ENCODE measurements at regions not wholly inside any gene's neighbourhood (a gene's known extent, or its start where the extent isn't known, plus 50 kb on each side); places are given as distances from the start of the nearest gene placed in this dataset.

DNA sequence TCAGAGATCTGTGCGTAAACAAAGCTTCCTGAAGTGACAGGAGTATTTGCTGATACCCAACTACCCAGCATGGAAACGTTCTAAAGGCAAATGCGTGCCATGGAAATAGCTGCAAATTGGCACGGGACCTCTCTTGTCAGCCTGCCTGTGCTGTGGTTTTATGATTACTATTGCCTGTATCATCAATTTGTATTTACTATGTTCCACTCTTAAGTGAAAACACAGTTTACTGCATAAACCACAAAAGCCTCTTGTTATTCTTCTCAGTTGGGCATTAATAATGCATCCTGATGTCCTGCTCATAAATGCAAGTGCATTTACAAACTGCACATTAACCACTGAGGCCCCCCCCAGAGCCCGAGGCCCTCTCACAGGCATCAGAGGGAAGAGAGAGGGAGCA lies 196.6 kb upstream of the SLC35G4 start:
- TF ChIP-seq TAF1 (IDR thresholded peaks at IDR 0.05; ENCODE audit: control insufficient read depth, extremely low read depth, insufficient read depth, low read length, severe bottlenecking) (no peak), TSC22D4 (tag; IDR thresholded peaks at IDR 0.05) (no peak), ZNF785 (CRISPR knock-in tag; IDR thresholded peaks at IDR 0.05) (no peak), JUNB (CRISPR knock-in tag; conservative IDR thresholded peaks at IDR 0.05) (no peak)

All from K562 (cell line).